Stimulated activated CD8-positive, alpha-beta memory T cell treated with anti-CD3 and anti-CD28 coated beads, Interleukin-7, amount 100 ng/mL, for 48 hours (primary cell): ENCODE measurements at regions not wholly inside any gene's neighbourhood (a gene's known extent, or its start where the extent isn't known, plus 50 kb on each side); places are given as distances from the start of the nearest gene placed in this dataset.

Experiments used
- DNase-seq, 2 donors: peaks; one replicate each; pipeline ENCODE4 v3.0.0-alpha.2; 2020; ENCODE audit warnings: low read depth in 1 of 2; ENCODE audit errors: extremely low read depth in 1 of 2

GRCh38 chr4:3671571-3672464 lies 94.4 kb upstream of the ADRA2C start:
- no peak for DNase-seq

DNA sequence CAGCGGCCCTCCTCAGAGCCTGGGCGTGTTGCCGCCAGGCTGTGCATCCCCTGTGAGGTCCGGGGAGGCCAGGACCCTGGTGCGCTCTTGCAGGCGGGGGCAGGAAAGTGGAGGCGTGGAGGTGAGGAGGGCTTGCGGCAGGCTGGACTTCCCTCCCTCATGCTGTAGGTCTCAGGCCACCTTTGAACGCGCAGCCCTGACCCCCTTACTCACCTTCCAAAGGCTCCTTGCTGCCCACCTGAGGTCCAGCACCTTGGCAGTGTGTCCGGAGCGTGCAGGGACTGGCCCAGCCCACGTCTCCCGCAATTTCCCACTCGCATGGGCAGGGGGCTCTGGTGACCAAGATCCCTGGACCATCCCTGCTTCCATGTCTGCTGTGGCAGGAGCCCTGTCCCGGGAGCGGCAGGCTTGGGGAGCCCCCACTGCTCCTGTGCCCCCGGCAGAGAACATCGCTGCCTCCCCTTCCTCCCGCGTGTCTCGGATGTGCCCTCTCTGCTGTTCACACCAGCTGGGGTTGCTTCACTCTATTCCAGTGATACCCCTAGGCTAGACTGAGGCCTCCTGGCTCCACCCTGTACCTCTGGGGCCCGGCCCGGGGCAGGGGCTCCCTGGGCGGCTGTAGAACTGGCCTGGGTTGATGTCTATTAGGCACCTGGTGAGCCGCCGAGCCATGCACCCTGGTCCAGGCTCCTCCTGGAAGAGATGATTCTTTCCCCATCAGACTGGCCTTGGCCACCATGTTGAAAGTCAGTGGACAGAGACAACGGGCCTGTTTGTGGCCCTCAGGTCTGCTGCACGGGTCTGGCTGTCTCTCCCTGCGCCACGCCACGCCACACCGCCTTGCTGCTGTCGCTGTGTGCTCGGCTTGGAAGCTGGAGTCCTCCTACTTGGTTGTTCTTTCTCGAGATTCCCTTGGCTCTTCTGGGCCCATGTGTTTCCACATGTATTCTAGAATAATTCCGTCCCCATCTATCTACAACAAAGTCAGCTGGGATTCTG lies 95.4 kb upstream of the ADRA2C start:
- no peak for DNase-seq

DNA sequence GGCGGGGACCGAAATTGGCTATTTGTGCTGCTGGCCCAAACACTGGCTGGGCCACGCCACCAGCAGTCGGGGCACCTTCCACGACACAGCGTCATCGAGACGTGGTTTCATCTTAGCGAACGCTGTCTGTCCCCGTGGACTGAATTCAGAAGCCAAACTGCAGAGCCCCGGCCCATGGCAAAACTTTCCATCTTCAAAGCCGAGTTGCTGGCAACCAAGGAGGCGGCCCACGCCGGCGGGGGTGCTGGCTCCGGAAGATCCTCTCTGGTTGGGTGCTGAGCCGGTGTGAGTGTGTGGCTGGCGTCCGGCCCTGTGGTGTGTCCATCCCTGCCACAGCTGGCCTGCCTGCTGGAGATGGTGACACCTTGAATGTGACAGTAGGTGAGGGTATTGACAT lies 96.6 kb upstream of the ADRA2C start:
- no peak for DNase-seq

GRCh38 chr4:3668825-3669552 lies 97.2 kb upstream of the ADRA2C start:
- no peak for DNase-seq

DNA sequence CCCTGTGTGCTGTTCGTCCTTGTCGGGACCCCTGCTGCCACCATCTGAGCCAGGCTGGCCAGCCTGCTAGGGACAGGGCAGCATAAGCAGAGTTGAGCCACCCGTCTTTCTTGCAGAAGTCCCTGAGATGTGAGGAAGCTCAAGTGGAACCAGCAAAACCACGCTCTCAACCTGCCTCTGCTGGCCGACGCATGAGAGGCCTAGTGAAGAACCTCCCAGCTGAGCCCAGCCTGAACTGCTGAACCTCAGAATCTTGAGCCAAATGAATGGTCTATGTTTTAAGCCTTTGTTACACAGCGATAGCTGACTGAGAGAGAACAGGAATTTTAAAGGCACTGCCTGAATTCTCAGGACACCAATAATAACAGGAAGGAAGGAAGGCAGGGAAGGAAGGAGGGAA lies 98.9 kb upstream of the ADRA2C start:
- DNase-seq: no peak

DNA sequence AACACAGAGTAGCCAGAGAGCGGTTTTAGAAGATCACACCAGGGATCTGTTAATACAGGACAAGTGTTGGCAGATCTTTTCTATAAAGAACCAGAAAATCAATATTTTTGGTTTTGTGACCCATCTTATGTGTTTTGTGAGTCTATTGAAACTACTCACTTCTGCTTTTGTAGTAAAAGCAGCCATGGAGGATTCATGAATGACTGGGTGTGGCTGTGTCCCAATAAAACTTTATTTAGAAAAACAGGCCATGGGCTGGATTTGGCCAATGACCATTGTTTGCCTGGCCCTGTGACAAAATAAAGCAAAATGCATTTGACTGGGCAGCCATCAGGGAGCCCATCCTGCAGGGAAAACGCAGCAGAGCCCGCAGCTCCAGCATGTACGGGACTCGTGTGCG lies 99.9 kb upstream of the ADRA2C start:
- no peak for DNase-seq

DNA sequence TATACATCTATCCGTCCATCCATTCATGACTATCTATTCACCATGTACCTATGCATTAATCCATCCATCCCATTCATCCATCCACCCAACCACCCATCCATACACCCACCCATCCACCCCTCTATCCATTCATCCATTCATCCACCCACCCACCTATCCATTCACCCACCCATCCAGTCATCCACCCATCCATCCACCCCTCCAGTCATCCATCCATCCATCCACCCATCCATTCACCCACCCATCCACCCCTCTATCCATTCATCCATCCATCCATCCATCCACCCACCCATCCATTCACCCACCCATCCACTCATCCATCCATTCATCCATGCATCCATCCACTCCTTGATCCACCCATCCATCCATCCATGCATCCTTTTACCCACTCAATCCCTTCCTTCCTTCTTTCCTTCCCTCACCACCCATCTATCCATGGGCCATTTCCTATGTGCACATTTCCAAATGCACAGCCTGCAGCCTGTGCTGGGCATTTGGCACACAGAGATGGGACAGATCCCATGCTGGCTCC lies 100.8 kb upstream of the ADRA2C start:
- DNase-seq: no peak

DNA sequence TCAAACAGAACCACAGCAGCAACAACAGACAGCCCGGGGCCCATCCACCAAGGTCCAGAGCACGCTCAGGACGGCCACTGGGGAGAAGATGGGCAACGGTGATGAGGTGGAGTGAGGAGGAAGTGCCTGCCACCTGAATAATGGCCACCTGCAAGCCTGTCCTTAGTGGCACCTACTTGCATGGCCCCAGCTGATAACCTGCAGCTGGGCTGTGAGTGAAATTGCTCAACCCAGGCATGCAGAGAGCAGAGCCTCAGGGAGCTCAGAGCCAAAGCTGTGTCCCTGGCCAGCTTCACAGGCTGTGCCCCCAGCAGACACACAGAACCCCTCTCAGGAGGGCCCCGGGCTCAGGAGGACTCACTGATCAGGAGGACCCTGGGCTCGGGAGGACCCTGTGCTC lies 102.4 kb upstream of the ADRA2C start:
- no peak for DNase-seq

GRCh38 chr4:3662516-3662915 lies 103.7 kb upstream of the ADRA2C start:
- DNase-seq: no peak

- no peak for DNase-seq
Observed at GRCh38 chr4:3661989-3662388, 104.2 kb upstream of the ADRA2C start.

- DNase-seq: no peak
Observed at GRCh38 chr4:3660928-3661515, 105.2 kb upstream of the ADRA2C start.

DNA sequence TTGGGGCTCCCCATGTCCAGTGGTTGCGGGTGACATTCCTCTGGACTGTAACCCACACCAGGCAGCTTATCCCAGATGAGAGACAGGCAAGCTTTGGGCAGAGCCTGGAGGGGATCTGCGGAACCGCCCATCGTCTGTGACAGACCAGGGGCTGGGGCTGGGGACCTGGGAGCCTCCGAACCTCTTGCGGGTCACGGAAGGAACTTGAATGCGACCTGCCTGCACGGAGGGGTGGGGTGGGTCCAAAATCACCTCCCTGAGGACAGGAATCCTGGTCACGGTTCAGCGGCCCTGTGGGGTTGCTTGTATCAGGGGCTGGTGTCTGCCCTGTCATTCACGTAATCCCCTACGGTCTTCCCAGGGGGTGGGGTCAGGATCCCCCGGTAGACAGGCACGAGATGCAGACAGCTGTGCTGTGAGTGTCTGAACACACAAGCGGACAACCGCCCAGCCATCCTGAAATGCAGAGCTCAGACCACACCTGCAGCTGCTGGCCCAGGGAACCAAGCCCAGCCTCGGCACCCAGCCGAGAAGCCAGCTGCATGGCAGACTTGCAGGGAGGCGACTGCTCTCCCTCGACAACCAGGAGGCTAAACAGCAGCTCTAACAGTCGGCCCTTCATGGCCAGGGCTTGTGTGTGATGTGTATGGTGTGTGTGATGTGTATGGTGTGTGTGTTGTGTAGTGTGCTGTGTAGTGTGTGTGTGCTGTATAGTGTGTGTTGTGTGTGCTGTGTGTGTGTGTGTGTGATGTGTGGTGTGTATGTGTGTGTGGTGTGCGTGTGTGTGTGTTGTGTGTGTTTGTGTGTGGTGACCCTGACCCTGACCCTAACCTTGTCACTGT lies 105.9 kb upstream of the ADRA2C start:
- no peak for DNase-seq

DNA sequence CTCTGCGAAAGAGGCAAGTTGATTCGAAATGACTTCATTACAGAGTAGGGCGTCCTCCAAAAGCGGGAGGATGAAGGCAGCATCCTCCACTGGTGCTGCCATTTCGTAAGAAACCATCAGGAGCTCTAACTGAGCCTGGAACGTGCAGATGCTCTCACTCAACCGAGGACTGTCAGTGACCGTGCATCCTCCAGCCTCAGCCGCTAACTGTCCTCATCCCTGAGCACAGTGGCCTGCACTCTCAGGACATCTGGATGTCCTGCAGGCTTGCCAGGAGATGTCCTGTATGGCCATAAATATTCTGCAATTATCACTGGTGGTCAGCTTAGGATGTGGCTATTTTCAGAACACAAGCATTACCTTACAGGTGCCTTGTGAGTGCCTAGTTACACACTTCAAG lies 107.1 kb upstream of the ADRA2C start:
- DNase-seq: no peak

- no peak for DNase-seq
Observed at GRCh38 chr4:3658530-3658913, 107.7 kb upstream of the ADRA2C start.

DNA sequence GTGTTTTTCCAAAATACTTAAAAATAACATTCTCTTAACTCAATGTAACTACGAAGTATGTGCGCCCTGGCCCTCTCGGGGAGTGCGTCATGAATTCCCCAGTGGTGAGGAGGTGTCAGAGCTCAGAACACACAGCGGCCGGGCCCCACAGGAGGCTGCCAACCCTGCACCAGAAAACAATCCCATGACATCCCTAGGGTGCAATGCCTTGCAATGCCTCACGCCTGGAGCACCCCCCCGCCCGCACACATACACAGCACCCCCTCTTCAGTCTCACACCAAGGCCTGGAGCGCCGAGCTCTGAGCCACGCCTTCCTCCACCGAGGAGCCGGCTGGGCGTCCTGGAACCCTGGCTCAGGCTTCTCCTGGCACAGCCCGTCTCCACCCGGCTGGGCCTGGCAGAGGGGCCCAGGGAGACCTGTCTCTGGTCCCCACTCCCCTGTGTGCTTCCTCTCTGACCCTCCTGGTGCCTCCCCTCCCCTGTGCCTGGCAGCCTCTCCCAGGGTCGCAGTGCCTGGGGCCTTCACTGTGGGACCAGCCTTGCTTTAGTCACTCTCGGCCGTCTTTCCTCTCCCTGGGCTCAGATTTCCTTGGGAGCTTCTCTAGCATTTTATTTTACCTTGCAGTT lies 108.2 kb upstream of the ADRA2C start:
- DNase-seq: no peak

- DNase-seq: no peak
Observed at GRCh38 chr4:3656416-3657356, 109.5 kb upstream of the ADRA2C start.

GRCh38 chr4:3655963-3656362 lies 110.2 kb upstream of the ADRA2C start:
- DNase-seq: no peak

- no peak for DNase-seq
Observed at GRCh38 chr4:3655485-3655884, 110.7 kb upstream of the ADRA2C start.
